ENCODE measurements at regions not wholly inside any gene's neighbourhood (a gene's known extent, or its start where the extent isn't known, plus 50 kb on each side); places are given as distances from the start of the nearest gene placed in this dataset.

DNA sequence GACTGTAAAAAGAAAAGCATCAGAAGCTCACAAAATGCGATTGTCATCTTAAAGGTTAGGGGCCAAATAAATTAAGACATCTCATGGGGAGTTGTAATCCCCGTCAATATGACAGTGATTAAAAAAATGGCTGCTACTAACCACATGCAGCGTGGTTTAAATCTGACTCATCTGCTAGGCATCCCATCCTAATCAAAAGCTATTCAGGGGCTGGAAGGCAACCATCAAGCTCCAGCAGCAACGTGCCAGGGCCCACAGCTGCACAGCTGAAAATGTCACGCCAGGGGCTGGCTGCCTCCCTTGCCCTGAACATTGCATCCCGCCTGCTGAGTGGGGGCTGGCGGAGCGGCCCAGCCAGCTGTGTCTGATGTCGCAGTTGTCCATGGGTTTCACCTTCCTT lies 66.3 kb upstream of the FRMD4A start:
- H3K27ac ChIP-seq: peak overlapping the region in 2 of 5 donors; percentile 13 to 45
- peak in 1 of 2 donors; percentile 64 for DNase-seq
- 63 to 76% (median 69%) methylated on average over 9 of the region's 9 CpGs for WGBS, 5 donors

DNA sequence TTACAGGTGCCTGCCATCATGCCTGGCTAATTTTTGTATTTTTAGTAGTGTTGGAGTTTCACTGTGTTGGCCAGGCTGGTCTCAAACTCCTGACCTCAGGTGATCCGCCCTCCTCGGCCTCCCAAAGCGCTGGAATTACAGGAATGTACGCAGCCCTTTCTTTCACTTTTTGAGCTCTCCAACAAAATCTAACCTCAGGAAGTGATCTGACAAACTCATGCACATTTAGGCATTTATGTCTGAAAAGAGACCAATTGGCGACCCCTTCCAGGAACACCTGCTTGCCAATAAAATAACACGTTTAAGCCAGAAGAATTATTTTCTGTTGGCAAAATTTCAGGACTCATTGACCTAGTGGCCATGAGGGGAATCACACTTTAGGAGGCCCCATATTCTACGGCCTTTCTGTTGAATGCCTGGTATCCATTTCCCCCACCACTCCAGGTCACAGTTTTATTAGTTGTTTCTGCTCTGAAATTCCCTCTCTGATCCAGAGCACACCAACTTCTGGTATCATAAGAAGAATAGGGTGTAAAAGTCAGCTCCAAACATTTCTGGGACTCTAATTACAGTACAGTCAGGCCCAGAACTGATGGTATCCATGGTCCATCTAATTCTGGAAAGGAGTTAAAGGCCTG lies 65.8 kb upstream of the FRMD4A start:
- peaks cover 0 to 9% (median 2%) of the 10 kb centered on the region in 4 donors for H3K4me1 ChIP-seq
- WGBS, 5 donors: 72 to 79% (median 76%) methylated on average over 7 of the region's 7 CpGs
- intact Hi-C loops (cut with DNase I; ENCODE audit: low total_unique reads): no loop called here

More for the DNA sequence above, 66.3 kb upstream of the FRMD4A start:
- intact Hi-C loops (cut with DNase I; ENCODE audit: low total_unique reads): no loop called here
- no peak overlapping the region for H3K4me3 ChIP-seq
- H3K27me3 ChIP-seq: no peaks in the 10 kb centered on the region
- no peaks in the 10 kb centered on the region for H3K9me3 ChIP-seq
- H3K36me3 ChIP-seq: no peaks in the 10 kb centered on the region
- H3K4me1 ChIP-seq: peaks cover 0 to 9% (median 2%) of the 10 kb centered on the region in 4 donors
- TF ChIP-seq POLR2AphosphoS5 (IDR thresholded peaks at IDR 0.05) (peak in 1 of 3 donors; percentile 9), EP300 (IDR thresholded peaks at IDR 0.05) (no peak), POLR2A (IDR thresholded peaks at IDR 0.05) (no peak)
- TF ChIP-seq, protein P1, sequence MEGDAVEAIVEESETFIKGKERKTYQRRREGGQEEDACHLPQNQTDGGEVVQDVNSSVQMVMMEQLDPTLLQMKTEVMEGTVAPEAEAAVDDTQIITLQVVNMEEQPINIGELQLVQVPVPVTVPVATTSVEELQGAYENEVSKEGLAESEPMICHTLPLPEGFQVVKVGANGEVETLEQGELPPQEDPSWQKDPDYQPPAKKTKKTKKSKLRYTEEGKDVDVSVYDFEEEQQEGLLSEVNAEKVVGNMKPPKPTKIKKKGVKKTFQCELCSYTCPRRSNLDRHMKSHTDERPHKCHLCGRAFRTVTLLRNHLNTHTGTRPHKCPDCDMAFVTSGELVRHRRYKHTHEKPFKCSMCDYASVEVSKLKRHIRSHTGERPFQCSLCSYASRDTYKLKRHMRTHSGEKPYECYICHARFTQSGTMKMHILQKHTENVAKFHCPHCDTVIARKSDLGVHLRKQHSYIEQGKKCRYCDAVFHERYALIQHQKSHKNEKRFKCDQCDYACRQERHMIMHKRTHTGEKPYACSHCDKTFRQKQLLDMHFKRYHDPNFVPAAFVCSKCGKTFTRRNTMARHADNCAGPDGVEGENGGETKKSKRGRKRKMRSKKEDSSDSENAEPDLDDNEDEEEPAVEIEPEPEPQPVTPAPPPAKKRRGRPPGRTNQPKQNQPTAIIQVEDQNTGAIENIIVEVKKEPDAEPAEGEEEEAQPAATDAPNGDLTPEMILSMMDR (IDR thresholded peaks at IDR 0.05): no peak

DNA sequence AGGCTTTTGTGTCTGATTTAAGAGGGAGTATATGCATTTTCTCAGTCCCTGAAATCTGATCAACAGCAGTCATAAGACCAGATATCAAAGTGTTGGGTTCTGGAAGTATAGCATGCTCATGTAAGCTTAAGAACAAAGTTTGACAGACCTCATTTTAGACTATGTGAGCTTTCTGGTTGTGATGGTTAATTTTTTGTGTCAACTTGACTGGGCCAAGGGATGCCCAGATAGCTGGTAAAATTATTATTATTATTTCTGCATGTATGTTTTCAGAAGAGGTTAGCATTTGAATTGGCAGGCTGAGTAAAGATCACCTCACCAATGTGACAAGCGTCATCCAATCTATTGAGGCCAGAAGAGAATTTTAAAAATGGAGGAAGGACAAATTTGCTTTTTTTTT lies 63.5 kb upstream of the FRMD4A start:
- intact Hi-C loops (cut with DNase I; ENCODE audit: low total_unique reads): no loop called here
- Histone ChIP-seq H3K4me1 (peaks cover 0 to 9% (median 2%) of the 10 kb centered on the region in 4 donors), H3K27me3 (no peaks in the 10 kb centered on the region), H3K9me3 (no peaks in the 10 kb centered on the region), H3K36me3 (no peaks in the 10 kb centered on the region), H3K27ac (no peak overlapping the region), H3K4me3 (no peak overlapping the region)
- no peak for DNase-seq
- TF ChIP-seq POLR2A (IDR thresholded peaks at IDR 0.05): no peak
- TF ChIP-seq, protein P1 (IDR thresholded peaks at IDR 0.05): no peak
- WGBS, 5 donors: 84 to 100% (median 96%) methylated on average over 1 of the region's 1 CpG

More for the DNA sequence above, 65.8 kb upstream of the FRMD4A start:
- Histone ChIP-seq H3K9me3 (no peaks in the 10 kb centered on the region), H3K36me3 (no peaks in the 10 kb centered on the region), H3K27me3 (no peaks in the 10 kb centered on the region), H3K4me3 (no peak overlapping the region), H3K27ac (peak overlapping the region in 2 of 5 donors; percentile 13 to 45)
- DNase-seq: no peak
- no peak for TF ChIP-seq POLR2AphosphoS5 (IDR thresholded peaks at IDR 0.05)
- TF ChIP-seq, protein P1 (IDR thresholded peaks at IDR 0.05): peak in 3 of 7 experiments; percentile 13 to 37 (median 15)

DNA sequence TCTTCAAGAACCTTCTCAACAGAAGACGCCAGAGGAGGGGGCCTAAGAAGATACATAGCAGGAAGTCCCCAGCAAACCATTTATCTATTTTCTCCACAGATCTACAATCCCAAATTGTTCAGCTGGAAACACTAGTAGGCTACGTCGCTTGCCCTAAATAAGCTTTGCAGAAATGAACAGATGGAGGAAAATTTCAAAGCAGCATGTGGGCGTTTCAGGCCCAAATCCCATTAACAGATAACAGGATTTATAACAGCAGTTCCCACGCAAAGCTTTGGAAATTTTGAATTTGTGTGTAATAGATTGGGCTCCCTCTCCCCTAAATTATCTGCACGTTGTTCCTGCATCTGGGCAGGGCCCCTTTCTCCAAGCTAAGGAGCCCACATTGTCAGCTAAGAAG lies 60.6 kb upstream of the FRMD4A start:
- DNase-seq: peak in 1 of 2 donors; percentile 22
- intact Hi-C loops (cut with DNase I; ENCODE audit: low total_unique reads): no loop called here
- no peaks in the 10 kb centered on the region for H3K4me1 ChIP-seq
- no peak overlapping the region for H3K4me3 ChIP-seq
- no peaks in the 10 kb centered on the region for H3K36me3 ChIP-seq
- H3K27ac ChIP-seq: no peak overlapping the region
- H3K9me3 ChIP-seq: no peaks in the 10 kb centered on the region
- no peaks in the 10 kb centered on the region for H3K27me3 ChIP-seq
- WGBS, 5 donors: 73 to 91% (median 85%) methylated on average over 6 of the region's 6 CpGs
- TF ChIP-seq, protein P1 (IDR thresholded peaks at IDR 0.05): no peak
- TF ChIP-seq POLR2A (IDR thresholded peaks at IDR 0.05): no peak
- no peak for TF ChIP-seq EP300 (IDR thresholded peaks at IDR 0.05)
- no peak for TF ChIP-seq POLR2AphosphoS5 (IDR thresholded peaks at IDR 0.05)

Measured in stomach (tissue), 8 donors.